ENCODE measurements at regions not wholly inside any gene's neighbourhood (a gene's known extent, or its start where the extent isn't known, plus 50 kb on each side); places are given as distances from the start of the nearest gene placed in this dataset.

- no peak for DNase-seq
Observed at GRCh38 chr6:139846538-139847456, 472.3 kb upstream of the CITED2 start.

GRCh38 chr6:139844907-139845306 lies 470.5 kb upstream of the CITED2 start:
- DNase-seq: no peak

- no peak for DNase-seq
Observed at GRCh38 chr6:139841794-139842215, 467.4 kb upstream of the CITED2 start.

- DNase-seq: no peak
Observed at GRCh38 chr6:139839506-139840156, 465.2 kb upstream of the CITED2 start.

GRCh38 chr6:139834232-139834631 lies 459.8 kb upstream of the CITED2 start:
- DNase-seq: no peak

- no peak for DNase-seq
Observed at GRCh38 chr6:139833592-139833991, 459.1 kb upstream of the CITED2 start.

GRCh38 chr6:139832493-139833305 lies 458.3 kb upstream of the CITED2 start:
- DNase-seq: no peak

- DNase-seq: peak; percentile 3
Observed at GRCh38 chr6:139829576-139829975, 455.1 kb upstream of the CITED2 start.

- DNase-seq: no peak
Observed at GRCh38 chr6:139828751-139829519, 454.5 kb upstream of the CITED2 start.

- DNase-seq: no peak
Observed at GRCh38 chr6:139825935-139826374, 451.5 kb upstream of the CITED2 start.

GRCh38 chr6:139824864-139825263 lies 450.4 kb upstream of the CITED2 start:
- no peak for DNase-seq

GRCh38 chr6:139823808-139824126 lies 449.3 kb upstream of the CITED2 start:
- DNase-seq: no peak

- no peak for DNase-seq
Observed at GRCh38 chr6:139823099-139823807, 448.8 kb upstream of the CITED2 start.

GRCh38 chr6:139821676-139822223 lies 447.3 kb upstream of the CITED2 start:
- no peak for DNase-seq

- DNase-seq: no peak
Observed at GRCh38 chr6:139820210-139820609, 445.8 kb upstream of the CITED2 start.

GRCh38 chr6:139819776-139820175 lies 445.3 kb upstream of the CITED2 start:
- DNase-seq: no peak

- no peak for DNase-seq
Observed at GRCh38 chr6:139812939-139813338, 438.5 kb upstream of the CITED2 start.

- DNase-seq: no peak
Observed at GRCh38 chr6:139801571-139802321, 427.3 kb upstream of the CITED2 start.

GRCh38 chr6:139800837-139801236 lies 426.4 kb upstream of the CITED2 start:
- DNase-seq: no peak

GRCh38 chr6:139790527-139790926 lies 416.1 kb upstream of the CITED2 start:
- DNase-seq: no peak

- no peak for DNase-seq
Observed at GRCh38 chr6:139784222-139784769, 409.8 kb upstream of the CITED2 start.

Data from DMS79 (cell line).